Smooth muscle cell (in vitro differentiated cells): ENCODE measurements at regions not wholly inside any gene's neighbourhood (a gene's known extent, or its start where the extent isn't known, plus 50 kb on each side); places are given as distances from the start of the nearest gene placed in this dataset.
"Not testable (repeated sequence)": the region's sequence is repeated elsewhere in the genome, so short reads cannot be mapped to it uniquely, and the experiment has no call there.

Source experiments
- DNase-seq: peaks from one replicate; lab custom pipeline; 2025; ENCODE audit not compliant: unreplicated experiment; lab: John Stamatoyannopoulos, UW
- H2AFZ ChIP-seq: fragments of 200-600 bp; sonication (generic); 2 replicates; pipeline ENCODE4 v1.6.0; 2016; ENCODE audit warnings: antibody characterized with exemption, low read depth, mild to moderate bottlenecking
- H3F3A ChIP-seq: fragments of 200-600 bp; sonication (generic); 2 replicates; pipeline ENCODE4 v1.6.0; 2017; ENCODE audit warnings: antibody characterized with exemption, low read depth
- H3K27ac ChIP-seq: fragments of 200-600 bp; sonication (generic); 2 replicates; pipeline ENCODE4 v1.5.1; 2016; ENCODE audit warnings: low read depth, mild to moderate bottlenecking
- H3K27me3 ChIP-seq: fragments of 200-600 bp; sonication (generic); 2 replicates; pipeline ENCODE4 v1.6.1; 2016; ENCODE audit warnings: low read depth, mild to moderate bottlenecking
- H3K36me3 ChIP-seq: fragments of 200-600 bp; sonication (generic); 2 replicates; pipeline ENCODE4 v1.5.1; 2016; ENCODE audit warnings: low read depth
- H3K4me1 ChIP-seq: fragments of 200-600 bp; sonication (generic); 2 replicates; pipeline ENCODE4 v1.5.1; 2016; ENCODE audit warnings: low read depth
- H3K4me2 ChIP-seq: fragments of 200-600 bp; sonication (generic); 2 replicates; pipeline ENCODE4 v1.6.0; 2016; ENCODE audit warnings: mild to moderate bottlenecking
- H3K4me3 ChIP-seq: fragments of 200-600 bp; sonication (generic); 2 replicates; pipeline ENCODE4 v1.5.1; 2016; ENCODE audit warnings: mild to moderate bottlenecking
- H3K79me2 ChIP-seq: fragments of 200-600 bp; sonication (generic); 2 replicates; pipeline ENCODE4 v1.6.0; 2016; ENCODE audit warnings: low read depth, mild to moderate bottlenecking
- H3K9ac ChIP-seq: fragments of 200-600 bp; sonication (generic); 2 replicates; pipeline ENCODE4 v1.6.0; 2016; ENCODE audit warnings: low read depth
- H3K9me3 ChIP-seq: fragments of 200-600 bp; sonication (generic); replicated peaks from 2 replicates; pipeline ENCODE4 v1.5.1; 2016; ENCODE audit warnings: low read depth
- H4K20me1 ChIP-seq: fragments of 200-600 bp; sonication (generic); 2 replicates; pipeline ENCODE4 v1.6.0; 2016; ENCODE audit warnings: low read depth
- CTCF ChIP-seq: fragments of 200-600 bp; sonication (generic); IDR thresholded peaks from 2 replicates; pipeline ENCODE4 v1.5.1; 2017; ENCODE audit warnings: borderline replicate concordance, mild to moderate bottlenecking, antibody characterized with exemption; ENCODE audit not compliant: insufficient read depth, poor library complexity, severe bottlenecking
- WGBS: methylation state at CpG from one replicate; pipeline ENCODE4 v1.1.7; 2016; ENCODE audit warnings: low lambda C conversion rate; 5-methylcytosine and 5-hydroxymethylcytosine counted together

GRCh38 chr10:120793088-120793487 lies 58.1 kb upstream of the WDR11 start:
- Histone ChIP-seq H3K4me3 (no peak overlapping the region), H2AFZ (no peak overlapping the region), H3K27ac (no peak overlapping the region), H3K4me2 (no peak overlapping the region), H3K9me3 (no peaks in the 10 kb centered on the region), H4K20me1 (no peaks in the 10 kb centered on the region), H3K36me3 (no peaks in the 10 kb centered on the region), H3K4me1 (no peaks in the 10 kb centered on the region), H3K9ac (no peak overlapping the region), H3F3A (no peaks in the 10 kb centered on the region), H3K79me2 (no peaks in the 10 kb centered on the region), H3K27me3 (peaks cover 3% of the 10 kb centered on the region)
- WGBS, result 67% methylated on average over 1 of the region's 2 CpGs
- DNase-seq, result no peak
- no peak for TF ChIP-seq CTCF

- 98% methylated on average over 4 of the region's 4 CpGs for WGBS
- no peak for TF ChIP-seq CTCF
- Histone ChIP-seq H3K9me3 (no peaks in the 10 kb centered on the region), H3K36me3 (no peaks in the 10 kb centered on the region), H3K4me1 (peaks cover 2% of the 10 kb centered on the region), H3K4me3 (no peak overlapping the region), H4K20me1 (no peaks in the 10 kb centered on the region), H2AFZ (no peak overlapping the region), H3K79me2 (no peaks in the 10 kb centered on the region), H3K27ac (no peak overlapping the region), H3K9ac (no peak overlapping the region), H3K4me2 (no peak overlapping the region), H3F3A (no peaks in the 10 kb centered on the region), H3K27me3 (peaks cover 3% of the 10 kb centered on the region)
- no peak for DNase-seq
Observed at GRCh38 chr10:120794390-120794789, 56.8 kb upstream of the WDR11 start.

- not testable (repeated sequence) for H3K4me3 ChIP-seq, DNase-seq, H3K27me3 ChIP-seq, H3K4me2 ChIP-seq, H3K9ac ChIP-seq, H4K20me1 ChIP-seq, H3K36me3 ChIP-seq, H3K79me2 ChIP-seq, H3K9me3 ChIP-seq, H3K4me1 ChIP-seq, H3F3A ChIP-seq, H2AFZ ChIP-seq, H3K27ac ChIP-seq
- WGBS, result 92% methylated on average over 26 of the region's 29 CpGs
Observed at GRCh38 chr10:120798276-120798675, 52.9 kb upstream of the WDR11 start.

- H3K27ac ChIP-seq, result no peak overlapping the region
- WGBS, result 52% methylated on average over 2 of the region's 2 CpGs
- H3K9me3 ChIP-seq, result no peaks in the 10 kb centered on the region
- no peaks in the 10 kb centered on the region for H3K36me3 ChIP-seq
- no peak for TF ChIP-seq CTCF
- H3K4me2 ChIP-seq, result no peak overlapping the region
- peaks cover 7% of the 10 kb centered on the region for H3K27me3 ChIP-seq
- no peaks in the 10 kb centered on the region for H4K20me1 ChIP-seq
- no peak for DNase-seq
- no peak overlapping the region for H3K4me3 ChIP-seq
- no peaks in the 10 kb centered on the region for H3K79me2 ChIP-seq
- no peak overlapping the region for H3K9ac ChIP-seq
- no peaks in the 10 kb centered on the region for H3F3A ChIP-seq
- H2AFZ ChIP-seq, result no peak overlapping the region
- peaks cover 9% of the 10 kb centered on the region for H3K4me1 ChIP-seq
Observed at GRCh38 chr10:120799849-120800248, 51.3 kb upstream of the WDR11 start.
